ENCODE measurements at regions not wholly inside any gene's neighbourhood (a gene's known extent, or its start where the extent isn't known, plus 50 kb on each side); places are given as distances from the start of the nearest gene placed in this dataset.

GRCh38 chr12:69028941-69029729 lies 96.2 kb upstream of the CPM start:
- no peak for TF ChIP-seq CTCF (IDR thresholded peaks at IDR 0.05; ENCODE audit: insufficient read depth, low read length, poor library complexity, severe bottlenecking)
- no peak for DNase-seq (ENCODE audit: extremely low read depth, insufficient read length)
- Histone ChIP-seq H3K4me3 (replicated peaks; ENCODE audit: low read depth, low read length) (no peak overlapping the region), H3K27me3 (replicated peaks; ENCODE audit: control insufficient read depth, insufficient read depth, low read length) (no peaks in the 10 kb centered on the region), H3K36me3 (ENCODE audit: control insufficient read depth, insufficient read depth, low read length) (no peaks in the 10 kb centered on the region)

- TF ChIP-seq CTCF (IDR thresholded peaks at IDR 0.05; ENCODE audit: insufficient read depth, low read length, poor library complexity, severe bottlenecking): no peak
- no peaks in the 10 kb centered on the region for H3K27me3 ChIP-seq (replicated peaks; ENCODE audit: control insufficient read depth, insufficient read depth, low read length)
- no peaks in the 10 kb centered on the region for H3K36me3 ChIP-seq (ENCODE audit: control insufficient read depth, insufficient read depth, low read length)
- DNase-seq (ENCODE audit: extremely low read depth, insufficient read length): no peak
- no peak overlapping the region for H3K4me3 ChIP-seq (replicated peaks; ENCODE audit: low read depth, low read length)
Measured at GRCh38 chr12:69030321-69030720, 97.3 kb upstream of the CPM start.

- no peak for DNase-seq (ENCODE audit: extremely low read depth, insufficient read length)
- TF ChIP-seq CTCF (IDR thresholded peaks at IDR 0.05; ENCODE audit: insufficient read depth, low read length, poor library complexity, severe bottlenecking): no peak
- no peaks in the 10 kb centered on the region for H3K27me3 ChIP-seq (replicated peaks; ENCODE audit: control insufficient read depth, insufficient read depth, low read length)
- H3K36me3 ChIP-seq (ENCODE audit: control insufficient read depth, insufficient read depth, low read length): no peaks in the 10 kb centered on the region
- H3K4me3 ChIP-seq (replicated peaks; ENCODE audit: low read depth, low read length): no peak overlapping the region
Measured at GRCh38 chr12:69036533-69036932, 103.6 kb upstream of the CPM start.

GRCh38 chr12:69036999-69037398 lies 104.0 kb upstream of the CPM start:
- DNase-seq (ENCODE audit: extremely low read depth, insufficient read length): no peak
- no peaks in the 10 kb centered on the region for H3K36me3 ChIP-seq (ENCODE audit: control insufficient read depth, insufficient read depth, low read length)
- no peak for TF ChIP-seq CTCF (IDR thresholded peaks at IDR 0.05; ENCODE audit: insufficient read depth, low read length, poor library complexity, severe bottlenecking)
- no peaks in the 10 kb centered on the region for H3K27me3 ChIP-seq (replicated peaks; ENCODE audit: control insufficient read depth, insufficient read depth, low read length)
- no peak overlapping the region for H3K4me3 ChIP-seq (replicated peaks; ENCODE audit: low read depth, low read length)

GRCh38 chr12:69039911-69040310 lies 106.9 kb upstream of the CPM start:
- H3K4me3 ChIP-seq (replicated peaks; ENCODE audit: low read depth, low read length): no peak overlapping the region
- no peak for TF ChIP-seq CTCF (IDR thresholded peaks at IDR 0.05; ENCODE audit: insufficient read depth, low read length, poor library complexity, severe bottlenecking)
- no peak for DNase-seq (ENCODE audit: extremely low read depth, insufficient read length)
- H3K27me3 ChIP-seq (replicated peaks; ENCODE audit: control insufficient read depth, insufficient read depth, low read length): no peaks in the 10 kb centered on the region
- H3K36me3 ChIP-seq (ENCODE audit: control insufficient read depth, insufficient read depth, low read length): no peaks in the 10 kb centered on the region
